Jurkat, Clone E6-1 (cell line): ENCODE measurements at regions not wholly inside any gene's neighbourhood (a gene's known extent, or its start where the extent isn't known, plus 50 kb on each side); places are given as distances from the start of the nearest gene placed in this dataset.

Experiments used
- DNase-seq: peaks from one replicate; pipeline ENCODE4 v3.0.0-alpha.2; 2011; ENCODE audit warnings: low read depth, low spot score
- H3K4me3 ChIP-seq: 2 replicates; pipeline ENCODE4 v1.5.1; 2011; ENCODE audit warnings: mild to moderate bottlenecking, low read length, control low read depth, moderate library complexity

- H3K4me3 ChIP-seq = no peak overlapping the region
- no peak for DNase-seq
Observed at GRCh38 chr4:41446391-41446790, 91.6 kb upstream of the LIMCH1 start.

GRCh38 chr4:41446981-41447725 is 90.8 kb upstream of the LIMCH1 start:
- no peak for DNase-seq
- H3K4me3 ChIP-seq = no peak overlapping the region

- no peak for DNase-seq
- H3K4me3 ChIP-seq = no peak overlapping the region
Observed at GRCh38 chr4:41448934-41449333, 89.0 kb upstream of the LIMCH1 start.

- no peak for DNase-seq
- H3K4me3 ChIP-seq = no peak overlapping the region
Observed at GRCh38 chr4:41451961-41452360, 86.0 kb upstream of the LIMCH1 start.

GRCh38 chr4:41452484-41453225 is 85.3 kb upstream of the LIMCH1 start:
- no peak for DNase-seq

GRCh38 chr4:41454423-41454822 is 83.5 kb upstream of the LIMCH1 start:
- no peak overlapping the region for H3K4me3 ChIP-seq
- no peak for DNase-seq

More at GRCh38 chr4:41452484-41453225, 85.3 kb upstream of the LIMCH1 start:
- no peak overlapping the region for H3K4me3 ChIP-seq

GRCh38 chr4:41455206-41455605 is 82.8 kb upstream of the LIMCH1 start:
- no peak for DNase-seq
- no peak overlapping the region for H3K4me3 ChIP-seq

GRCh38 chr4:41456559-41457101 is 81.3 kb upstream of the LIMCH1 start:
- no peak overlapping the region for H3K4me3 ChIP-seq
- no peak for DNase-seq

- DNase-seq = no peak
- no peak overlapping the region for H3K4me3 ChIP-seq
Observed at GRCh38 chr4:41458689-41459088, 79.3 kb upstream of the LIMCH1 start.

- no peak overlapping the region for H3K4me3 ChIP-seq
- no peak for DNase-seq
Observed at GRCh38 chr4:41460641-41461040, 77.3 kb upstream of the LIMCH1 start.

- no peak overlapping the region for H3K4me3 ChIP-seq
- no peak for DNase-seq
Observed at GRCh38 chr4:41461780-41462307, 76.1 kb upstream of the LIMCH1 start.

GRCh38 chr4:41465146-41465761 is 72.7 kb upstream of the LIMCH1 start:
- no peak for DNase-seq
- no peak overlapping the region for H3K4me3 ChIP-seq

- DNase-seq = no peak
- no peak overlapping the region for H3K4me3 ChIP-seq
Observed at GRCh38 chr4:41466249-41466648, 71.7 kb upstream of the LIMCH1 start.

GRCh38 chr4:41468122-41468521 is 69.8 kb upstream of the LIMCH1 start:
- H3K4me3 ChIP-seq = no peak overlapping the region
- DNase-seq = no peak

GRCh38 chr4:41471126-41472071 is 66.6 kb upstream of the LIMCH1 start:
- H3K4me3 ChIP-seq = no peak overlapping the region
- DNase-seq = no peak

GRCh38 chr4:41472081-41472480 is 65.9 kb upstream of the LIMCH1 start:
- no peak overlapping the region for H3K4me3 ChIP-seq
- no peak for DNase-seq

GRCh38 chr4:41473176-41473575 is 64.8 kb upstream of the LIMCH1 start:
- H3K4me3 ChIP-seq = no peak overlapping the region
- no peak for DNase-seq

GRCh38 chr4:41475402-41475801 is 62.6 kb upstream of the LIMCH1 start:
- H3K4me3 ChIP-seq = no peak overlapping the region
- no peak for DNase-seq
